Nephron progenitor cell (in vitro differentiated cells): ENCODE measurements at regions not wholly inside any gene's neighbourhood (a gene's known extent, or its start where the extent isn't known, plus 50 kb on each side); places are given as distances from the start of the nearest gene placed in this dataset.

Source experiments
- DNase-seq: peaks from one replicate; pipeline ENCODE4 v3.0.0; 2021
- H3K27ac Mint-ChIP-seq: 2 replicates; pipeline ENCODE4 v1.8.0; 2021; ENCODE audit warnings: mild to moderate bottlenecking, moderate library complexity, mixed read lengths
- H3K27me3 Mint-ChIP-seq: 2 replicates; pipeline ENCODE4 v1.8.0; 2021; ENCODE audit warnings: mild to moderate bottlenecking, low read depth, mixed read lengths; ENCODE audit not compliant: poor library complexity
- H3K36me3 Mint-ChIP-seq: 2 replicates; pipeline ENCODE4 v1.8.0; 2021; ENCODE audit warnings: low read depth, mixed read lengths
- H3K4me1 Mint-ChIP-seq: 2 replicates; pipeline ENCODE4 v1.8.0; 2021; ENCODE audit warnings: mixed read lengths
- H3K4me3 Mint-ChIP-seq: 2 replicates; pipeline ENCODE4 v1.8.0; 2021; ENCODE audit warnings: mild to moderate bottlenecking, moderate library complexity, mixed read lengths
- H3K9me3 Mint-ChIP-seq: 2 replicates; pipeline ENCODE4 v1.8.0; 2021; ENCODE audit warnings: mild to moderate bottlenecking, moderate library complexity, mixed read lengths
- CTCF ChIP-seq: fragments of 200-600 bp; sonication (generic); IDR thresholded peaks from 2 replicates; pipeline ENCODE4 v1.5.0; 2021; ENCODE audit warnings: antibody characterized with exemption

- H3K27ac Mint-ChIP-seq, result no peak overlapping the region
- no peak for TF ChIP-seq CTCF
- no peak for DNase-seq
- no peak overlapping the region for H3K4me3 Mint-ChIP-seq
- no peaks in the 10 kb centered on the region for H3K36me3 Mint-ChIP-seq
- no peaks in the 10 kb centered on the region for H3K4me1 Mint-ChIP-seq
- peaks cover 14% of the 10 kb centered on the region for H3K27me3 Mint-ChIP-seq
- H3K9me3 Mint-ChIP-seq, result peaks cover 3% of the 10 kb centered on the region
Observed at GRCh38 chr15:100703032-100703578, 100.7 kb downstream of the ASB7 start.

GRCh38 chr15:100703671-100704070 is 101.3 kb downstream of the ASB7 start:
- DNase-seq, result no peak
- no peak overlapping the region for H3K4me3 Mint-ChIP-seq
- peaks cover 5% of the 10 kb centered on the region for H3K9me3 Mint-ChIP-seq
- TF ChIP-seq CTCF, result no peak
- no peak overlapping the region for H3K27ac Mint-ChIP-seq
- H3K27me3 Mint-ChIP-seq, result peaks cover 18% of the 10 kb centered on the region
- H3K4me1 Mint-ChIP-seq, result no peaks in the 10 kb centered on the region
- no peaks in the 10 kb centered on the region for H3K36me3 Mint-ChIP-seq

- no peaks in the 10 kb centered on the region for H3K36me3 Mint-ChIP-seq
- H3K9me3 Mint-ChIP-seq, result peaks cover 12% of the 10 kb centered on the region
- no peak for DNase-seq
- no peaks in the 10 kb centered on the region for H3K4me1 Mint-ChIP-seq
- H3K27ac Mint-ChIP-seq, result no peak overlapping the region
- H3K27me3 Mint-ChIP-seq, result peaks cover 23% of the 10 kb centered on the region
- TF ChIP-seq CTCF, result no peak
- no peak overlapping the region for H3K4me3 Mint-ChIP-seq
Observed at GRCh38 chr15:100704281-100705055, 102.1 kb downstream of the ASB7 start.

GRCh38 chr15:100705065-100705464 is 102.7 kb downstream of the ASB7 start:
- TF ChIP-seq CTCF, result no peak
- DNase-seq, result no peak
- H3K27me3 Mint-ChIP-seq, result peaks cover 27% of the 10 kb centered on the region
- H3K36me3 Mint-ChIP-seq, result peaks cover 5% of the 10 kb centered on the region
- peaks cover 18% of the 10 kb centered on the region for H3K9me3 Mint-ChIP-seq
- no peak overlapping the region for H3K4me3 Mint-ChIP-seq
- no peaks in the 10 kb centered on the region for H3K4me1 Mint-ChIP-seq
- H3K27ac Mint-ChIP-seq, result no peak overlapping the region

- DNase-seq, result no peak
- H3K27me3 Mint-ChIP-seq, result peaks cover 32% of the 10 kb centered on the region
- H3K36me3 Mint-ChIP-seq, result peaks cover 13% of the 10 kb centered on the region
- TF ChIP-seq CTCF, result no peak
- H3K27ac Mint-ChIP-seq, result no peak overlapping the region
- no peak overlapping the region for H3K4me3 Mint-ChIP-seq
- H3K9me3 Mint-ChIP-seq, result peaks cover 25% of the 10 kb centered on the region
- no peaks in the 10 kb centered on the region for H3K4me1 Mint-ChIP-seq
Observed at GRCh38 chr15:100705841-100706240, 103.5 kb downstream of the ASB7 start.

- Mint-ChIP-seq H3K4me1 (no peaks in the 10 kb centered on the region), H3K9me3 (peaks cover 29% of the 10 kb centered on the region), H3K27ac (no peak overlapping the region), H3K27me3 (peaks cover 35% of the 10 kb centered on the region), H3K36me3 (peaks cover 13% of the 10 kb centered on the region), H3K4me3 (no peak overlapping the region)
- TF ChIP-seq CTCF, result no peak
- DNase-seq, result no peak
Observed at GRCh38 chr15:100707229-100707628, 104.8 kb downstream of the ASB7 start.
